Hepatocyte (in vitro differentiated cells): ENCODE measurements at regions not wholly inside any gene's neighbourhood (a gene's known extent, or its start where the extent isn't known, plus 50 kb on each side); places are given as distances from the start of the nearest gene placed in this dataset.

ENCODE experiments used
- CTCF ChIP-seq: fragments of 200-600 bp; sonication (generic); IDR thresholded peaks from 2 replicates; pipeline ENCODE4 v1.5.1; 2016; ENCODE audit warnings: antibody characterized with exemption, mild to moderate bottlenecking; ENCODE audit not compliant: poor library complexity
- EZH2 ChIP-seq: fragments of 200-600 bp; sonication (generic); IDR thresholded peaks from 2 replicates; pipeline ENCODE4 v1.6.1; 2016; ENCODE audit warnings: antibody characterized with exemption, mild to moderate bottlenecking, borderline replicate concordance

DNA sequence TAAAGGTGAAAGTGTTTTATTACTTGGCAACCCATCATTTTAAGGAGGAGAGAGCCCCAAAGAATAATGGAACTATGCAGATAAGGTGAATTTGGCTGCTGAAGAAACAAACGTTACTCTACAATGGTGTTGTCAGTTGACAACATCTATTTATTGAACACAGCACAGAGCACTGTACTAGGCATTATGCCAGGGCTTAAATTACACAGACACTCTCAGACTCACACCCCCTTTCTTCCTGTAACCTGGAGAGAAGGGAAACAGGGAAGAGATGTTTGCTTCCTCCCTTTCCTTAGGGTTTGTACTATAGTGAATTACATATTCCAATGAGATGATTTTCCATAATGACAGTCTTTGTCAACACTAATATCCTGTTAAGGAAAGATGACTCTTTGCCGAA, 94.0 kb upstream of the ATP5MC3 start:
- TF ChIP-seq EZH2 = no peak
- no peak for TF ChIP-seq CTCF
